Smooth muscle cell of the brain vasculature (primary cell): ENCODE measurements at regions not wholly inside any gene's neighbourhood (a gene's known extent, or its start where the extent isn't known, plus 50 kb on each side); places are given as distances from the start of the nearest gene placed in this dataset.

Experiments used
- DNase-seq: peaks from one replicate; pipeline ENCODE4 v3.0.0-alpha.2; 2012; ENCODE audit warnings: low read depth, low spot score

DNA sequence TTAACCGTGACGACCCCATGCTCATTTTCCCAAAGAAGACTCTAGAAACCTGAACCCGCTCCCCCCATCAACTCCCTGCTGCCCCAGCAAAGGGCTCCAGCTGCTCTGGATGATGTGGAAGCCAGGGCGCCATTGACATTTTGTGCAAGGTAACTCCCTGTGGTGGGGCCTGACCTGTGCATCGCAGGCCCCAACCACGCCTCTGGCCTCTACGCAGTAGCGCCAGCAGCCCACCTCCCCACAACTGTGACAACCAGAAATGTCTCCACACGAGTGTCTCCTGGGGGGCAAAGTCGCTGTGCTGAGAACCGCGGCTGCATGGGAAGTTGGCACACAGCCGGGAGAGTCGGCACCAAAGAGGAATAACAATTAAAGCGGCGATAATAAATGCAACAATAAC, 86.9 kb upstream of the PRR5 start:
- DNase-seq = no peak

DNA sequence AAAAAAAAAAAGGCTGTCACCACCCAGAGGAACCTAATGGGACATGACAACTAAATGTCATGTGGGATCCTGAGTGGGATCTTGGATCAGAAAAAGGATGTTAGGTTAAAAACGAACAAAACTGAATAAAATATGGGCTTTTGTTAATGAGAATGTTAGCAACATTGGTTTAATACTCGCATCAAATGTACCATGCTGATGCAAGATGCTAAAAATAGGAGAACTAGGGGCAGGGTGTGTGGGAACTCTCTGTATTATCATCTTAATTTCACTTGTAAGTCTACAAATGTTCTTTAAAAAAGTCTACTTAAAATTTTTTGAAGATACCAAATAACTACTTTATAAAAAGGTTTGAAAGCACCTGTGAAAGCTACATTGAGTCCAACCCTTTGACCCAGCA, 88.8 kb upstream of the PRR5 start:
- no peak for DNase-seq

DNA sequence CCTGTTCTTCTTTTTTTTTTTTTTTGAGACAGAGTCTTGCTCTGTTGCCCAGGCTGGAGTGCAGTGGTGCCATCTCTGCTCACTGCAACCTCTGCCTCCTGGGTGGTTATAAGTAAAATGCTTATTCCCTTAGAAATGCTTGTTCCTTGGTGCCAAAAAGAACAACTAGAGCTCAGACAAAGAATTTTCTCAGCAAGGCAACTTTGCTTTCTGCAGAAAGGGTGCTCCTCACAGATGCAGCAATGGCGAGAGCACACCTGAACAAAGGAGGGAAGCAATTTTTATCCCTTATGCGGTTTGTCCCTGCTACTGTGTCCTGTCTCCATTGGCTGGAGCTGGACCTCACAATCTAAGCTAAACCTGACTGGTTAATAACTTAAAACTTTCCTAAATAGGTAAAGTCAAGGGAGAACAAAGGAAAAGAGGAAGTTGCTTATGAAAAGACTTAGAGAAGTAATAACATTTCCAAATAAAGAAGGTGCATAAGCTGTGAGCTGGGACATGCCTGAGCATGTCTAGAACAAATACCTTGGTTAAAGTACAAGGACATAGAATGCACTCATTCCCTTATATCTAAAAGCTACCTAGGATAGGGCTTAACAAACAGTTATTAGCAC, 90.0 kb upstream of the PRR5 start:
- DNase-seq = no peak

DNA sequence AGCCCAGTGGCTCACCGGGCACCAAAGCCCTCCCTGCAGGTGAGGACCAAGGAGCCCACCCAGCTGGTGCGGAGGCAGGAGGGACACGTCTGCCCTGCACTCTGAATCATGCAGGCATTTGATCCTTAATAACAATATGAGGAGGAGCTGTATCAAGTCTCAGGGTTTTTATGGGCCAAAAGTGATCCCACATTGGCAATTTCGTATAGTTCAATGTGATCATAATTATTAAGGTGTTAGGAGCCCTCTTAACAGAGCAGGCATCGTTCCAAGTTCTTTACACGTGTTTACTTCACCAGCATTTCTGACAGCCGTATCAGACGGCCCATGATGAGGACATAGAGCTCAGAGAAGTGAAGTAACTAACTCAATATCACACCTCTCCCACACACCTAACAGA, 91.9 kb upstream of the PRR5 start:
- no peak for DNase-seq

DNA sequence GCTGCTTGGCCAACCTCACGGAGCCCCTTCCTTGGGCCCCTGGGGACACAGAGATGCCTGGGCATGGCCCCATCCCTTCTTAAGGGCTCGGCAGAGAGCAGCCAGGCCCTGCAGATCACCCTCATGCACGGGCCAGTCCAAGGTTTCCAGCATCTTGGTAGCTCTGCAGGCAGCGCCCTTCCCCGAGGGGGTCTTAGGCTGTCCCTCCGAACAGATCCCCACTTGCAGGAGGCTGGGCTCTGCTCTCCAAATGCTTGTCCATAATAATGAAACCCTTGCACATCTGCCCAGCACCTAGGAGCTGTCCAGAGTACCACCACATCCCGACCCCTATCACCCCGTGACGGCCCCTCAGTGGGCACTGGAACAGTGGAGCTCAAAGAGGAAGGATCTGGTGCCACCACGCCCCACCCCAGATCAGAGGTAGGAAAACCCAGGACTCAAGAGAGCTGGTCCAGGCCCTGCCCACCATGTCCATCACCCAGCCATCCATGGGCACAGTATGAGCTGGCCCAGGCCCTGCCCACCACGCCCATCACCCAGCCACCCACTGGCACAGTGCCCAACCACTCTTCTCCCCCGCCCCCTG, 92.5 kb upstream of the PRR5 start:
- no peak for DNase-seq

- DNase-seq = no peak
Measured at GRCh38 chr22:44608597-44609399, 93.2 kb upstream of the PRR5 start.

DNA sequence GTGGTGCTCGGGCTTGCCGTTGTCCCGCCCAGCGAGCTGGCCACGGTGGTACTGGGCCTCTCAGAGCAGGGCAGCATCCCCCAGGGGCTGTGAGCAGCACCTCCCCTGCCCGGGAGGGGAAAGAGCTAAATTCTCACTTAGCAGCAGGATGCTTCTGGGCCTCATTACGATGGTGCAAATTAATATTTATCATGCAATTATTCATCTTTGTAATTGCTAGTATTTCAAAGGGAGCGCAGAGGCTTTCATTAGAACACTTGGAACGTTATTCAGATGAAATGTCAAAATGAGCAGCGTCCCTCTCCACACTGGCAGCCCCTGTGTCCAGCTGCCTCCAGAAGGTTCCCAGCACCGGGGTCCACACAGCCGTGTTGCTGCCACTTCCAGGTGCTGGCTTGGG, 95.9 kb upstream of the PRR5 start:
- DNase-seq = no peak

- no peak for DNase-seq
Measured at GRCh38 chr22:44605486-44605885, 96.5 kb upstream of the PRR5 start.

- DNase-seq = no peak
Measured at GRCh38 chr22:44604991-44605390, 97.0 kb upstream of the PRR5 start.

DNA sequence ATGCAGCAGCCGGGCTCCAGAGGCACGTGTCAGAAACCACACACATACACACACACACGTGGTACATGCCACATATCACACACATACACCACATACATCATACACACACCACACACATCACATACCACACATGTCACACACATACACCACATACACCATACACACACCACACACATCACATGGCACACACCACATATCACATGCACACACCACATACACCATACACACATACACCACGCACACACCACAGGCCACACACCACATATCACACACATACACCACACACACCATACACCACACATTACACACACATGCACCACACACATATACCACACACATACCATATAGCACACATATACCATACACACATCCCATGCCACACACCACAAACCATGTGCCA, 97.5 kb upstream of the PRR5 start:
- no peak for DNase-seq

DNA sequence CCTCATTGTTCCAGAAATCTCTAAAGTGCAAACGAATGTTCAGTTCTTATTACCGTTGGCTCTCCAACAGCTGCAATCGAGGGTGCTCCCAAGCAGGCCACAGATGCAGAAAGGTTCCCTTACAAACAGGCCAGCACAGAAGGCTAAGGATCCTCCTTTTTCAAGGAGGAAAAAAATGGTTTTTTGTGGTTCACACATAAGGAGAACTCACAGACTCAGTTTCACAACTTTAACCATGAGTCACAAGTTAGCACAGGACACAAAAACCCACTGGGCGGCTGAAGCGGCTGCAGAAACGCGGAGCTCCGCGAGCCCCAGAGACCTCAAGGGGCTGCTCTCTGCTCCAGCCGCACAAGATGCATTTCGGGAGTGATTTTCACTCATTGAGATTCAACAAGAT, 98.2 kb upstream of the PRR5 start:
- DNase-seq = no peak

- no peak for DNase-seq
Measured at GRCh38 chr22:44601725-44602124, 100.3 kb upstream of the PRR5 start.

- no peak for DNase-seq
Measured at GRCh38 chr22:44601189-44601588, 100.8 kb upstream of the PRR5 start.

DNA sequence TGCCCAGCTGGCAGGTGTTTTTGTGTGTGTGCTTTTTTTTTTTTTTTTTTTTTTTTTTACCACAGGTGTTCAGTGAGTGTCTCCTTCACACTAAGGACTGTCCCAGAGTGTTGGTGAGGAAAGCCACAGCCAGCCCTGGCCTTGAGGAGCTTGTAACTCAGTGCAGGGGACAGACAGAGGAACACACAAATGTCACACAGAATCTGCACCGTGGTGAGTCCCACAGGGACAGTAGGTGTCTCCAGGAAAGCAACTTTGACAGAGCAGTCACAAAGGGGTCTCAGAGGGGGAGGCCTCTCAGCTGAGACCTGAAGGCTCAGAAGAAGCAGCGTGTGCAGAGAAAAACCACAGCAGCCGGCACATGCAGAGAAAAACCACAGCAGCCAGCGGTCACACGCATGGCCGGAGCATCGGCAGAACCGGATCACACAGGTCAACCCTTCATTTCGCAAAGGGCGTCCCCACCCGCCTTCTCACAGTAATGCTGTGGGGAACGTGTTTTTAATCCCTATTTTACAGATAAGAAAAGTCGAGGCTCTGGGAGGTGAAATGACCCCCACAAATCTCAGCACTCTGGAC, 101.7 kb upstream of the PRR5 start:
- DNase-seq = no peak

- no peak for DNase-seq
Measured at GRCh38 chr22:44599500-44600140, 101.6 kb upstream of the RTL6 start.

GRCh38 chr22:44599084-44599483, 101.1 kb upstream of the RTL6 start:
- no peak for DNase-seq

GRCh38 chr22:44597616-44598015, 99.6 kb upstream of the RTL6 start:
- no peak for DNase-seq

DNA sequence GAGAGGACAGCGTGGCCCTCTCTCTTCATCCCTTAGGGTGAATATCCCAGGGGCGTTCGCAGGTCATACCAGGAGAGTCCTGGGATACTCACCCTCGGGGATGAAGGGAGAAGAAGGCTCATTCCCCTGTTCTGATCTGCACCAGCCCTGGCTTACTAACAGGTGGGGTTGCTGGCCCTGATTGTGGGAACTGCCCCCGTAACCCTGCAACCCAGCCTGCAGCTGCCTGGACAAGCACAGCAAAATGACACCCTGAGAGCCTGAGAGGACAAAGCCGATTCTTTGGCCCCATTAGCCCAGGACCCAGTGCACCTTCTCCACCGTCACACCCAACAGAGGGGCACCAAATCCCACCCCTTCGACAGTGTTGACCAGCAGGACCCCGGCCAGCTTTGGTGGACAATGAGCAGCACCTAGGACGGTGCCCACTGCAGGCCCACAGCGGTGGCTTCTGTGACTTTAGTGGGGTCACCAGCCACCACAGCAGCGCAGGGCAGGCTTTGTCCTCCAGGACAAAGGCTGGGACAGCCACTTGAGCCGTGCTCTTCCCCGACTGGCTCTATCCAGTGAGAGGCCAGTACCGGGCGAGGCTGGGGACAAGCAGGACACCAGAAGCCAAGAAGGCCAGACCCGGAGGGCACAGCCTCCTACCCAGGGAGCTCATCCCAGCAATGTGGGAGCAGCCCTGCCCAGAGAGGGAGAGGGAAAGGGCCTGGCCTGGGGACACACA, 98.5 kb upstream of the RTL6 start:
- no peak for DNase-seq

DNA sequence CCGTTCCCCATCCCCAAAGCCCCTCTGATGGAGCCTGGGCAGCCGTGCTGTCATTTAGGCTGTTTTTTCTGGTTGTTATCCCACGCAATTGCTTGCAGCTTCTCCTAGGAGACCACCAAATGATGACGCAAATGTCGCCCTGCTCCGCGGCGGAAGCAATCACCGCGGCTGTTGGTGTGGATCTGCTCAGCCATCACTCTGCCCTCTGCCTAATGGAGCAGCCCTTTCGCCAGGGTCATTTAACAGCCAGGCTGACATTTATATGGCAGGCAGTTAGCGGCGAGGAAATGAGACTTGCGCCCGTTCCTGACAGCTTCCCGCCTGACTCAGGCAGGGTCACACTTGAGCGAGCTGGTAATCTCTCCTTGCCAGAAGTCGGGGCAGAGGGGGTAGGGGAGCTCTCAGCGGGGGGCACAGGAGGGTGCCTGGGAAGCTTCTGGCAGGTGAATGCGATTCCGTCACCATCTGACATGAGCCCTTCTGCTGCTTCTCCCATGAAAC, 97.9 kb upstream of the RTL6 start:
- DNase-seq = no peak

GRCh38 chr22:44594951-44595350, 96.9 kb upstream of the RTL6 start:
- DNase-seq = no peak

GRCh38 chr22:44592824-44593148, 94.8 kb upstream of the RTL6 start:
- no peak for DNase-seq
